SK-N-SH (cell line): ENCODE measurements at regions not wholly inside any gene's neighbourhood (a gene's known extent, or its start where the extent isn't known, plus 50 kb on each side); places are given as distances from the start of the nearest gene placed in this dataset.

Experiments
- CTCF ChIA-PET: fragments of 300-600, 350-600 bp; formaldehyde crosslinking; extraction: SDS; loops from one replicate; lab custom pipeline; 2021; lab: Yijun Ruan, JAX
- POLR2A ChIA-PET: fragments of 350-600 bp; sonication (Branson Sonifier 250); formaldehyde crosslinking; extraction: SDS; loops from one replicate; lab custom pipeline; 2020; ENCODE audit warnings: antibody characterized with exemption, inconsistent platforms; lab: Yijun Ruan, JAX
- DNase-seq: peaks from one replicate; pipeline ENCODE4 v3.0.0; 2012
- H2AFZ ChIP-seq: fragments of 200-600 bp; sonication (generic); 2 replicates; pipeline ENCODE4 v1.8.1; 2016; ENCODE audit warnings: antibody characterized with exemption, mild to moderate bottlenecking, low read depth
- H3F3A ChIP-seq: fragments of 200-600 bp; sonication (generic); replicated peaks from 2 replicates; pipeline ENCODE3; 2016; ENCODE audit warnings: antibody characterized with exemption, mild to moderate bottlenecking; ENCODE audit not compliant: insufficient read depth
- H3K27ac ChIP-seq, 2 experiments: fragments of 200-500 bp in 1 of 2; fragments of 200-600 bp in 1 of 2; sonication (Bioruptor generic) in 1 of 2; sonication (generic), shearing (Covaris generic) in 1 of 2; 2 replicates each; pipeline versions ENCODE4 v1.5.1 to v1.6.1; 2014 to 2016; ENCODE audit warnings: low read depth in 2 of 2, inconsistent platforms in 1 of 2, low read length in 1 of 2, mild to moderate bottlenecking in 1 of 2, mixed read lengths in 1 of 2
- H3K27me3 ChIP-seq: fragments of 200-600 bp; sonication (generic), shearing (Covaris generic); 2 replicates; pipeline ENCODE4 v1.6.1; 2016; ENCODE audit warnings: mixed run types; ENCODE audit not compliant: insufficient read depth
- H3K36me3 ChIP-seq, 2 experiments: fragments of 200-500 bp in 1 of 2; fragments of 200-600 bp in 1 of 2; sonication (Bioruptor generic) in 1 of 2; sonication (generic) in 1 of 2; replicated peaks in 1 of 2; 2 replicates each; pipeline versions ENCODE3 to v1.5.1; 2014 to 2016; ENCODE audit warnings: low read length in 1 of 2, mild to moderate bottlenecking in 1 of 2; ENCODE audit not compliant: insufficient read depth in 2 of 2, control insufficient read depth in 1 of 2
- H3K4me1 ChIP-seq, 2 experiments: fragments of 200-500 bp in 1 of 2; fragments of 200-600 bp in 1 of 2; sonication (Bioruptor generic) in 1 of 2; sonication (generic), shearing (Covaris generic) in 1 of 2; 2 replicates each; pipeline versions ENCODE4 v1.5.1 to v1.6.1; 2014 to 2016; ENCODE audit warnings: low read depth in 1 of 2, low read length in 1 of 2, mixed run types in 1 of 2; ENCODE audit not compliant: insufficient read depth in 2 of 2, control insufficient read depth in 1 of 2
- H3K4me2 ChIP-seq: fragments of 200-600 bp; sonication (generic), shearing (Covaris generic); 2 replicates; pipeline ENCODE4 v1.6.1; 2017; ENCODE audit warnings: mixed run types
- H3K4me3 ChIP-seq, 2 experiments: fragments of 200-500 bp in 1 of 2; fragments of 200-600 bp in 1 of 2; sonication (Bioruptor generic) in 1 of 2; sonication (generic), shearing (Covaris generic) in 1 of 2; 2 replicates each; pipeline versions ENCODE4 v1.5.1 to v1.8.1; 2014 to 2016; ENCODE audit warnings: low read depth in 2 of 2, inconsistent platforms in 1 of 2, low read length in 1 of 2, mild to moderate bottlenecking in 1 of 2, mixed read lengths in 1 of 2, moderate library complexity in 1 of 2
- H3K79me2 ChIP-seq: fragments of 200-600 bp; sonication (generic); 2 replicates; pipeline ENCODE4 v1.8.1; 2017; ENCODE audit warnings: mild to moderate bottlenecking; ENCODE audit not compliant: insufficient read depth
- H3K9ac ChIP-seq: fragments of 200-600 bp; sonication (generic); 2 replicates; pipeline ENCODE4 v1.6.1; 2017; ENCODE audit warnings: mixed run types
- H3K9me2 ChIP-seq: fragments of 200-600 bp; sonication (generic); 2 replicates; pipeline ENCODE4 v1.6.1; 2017; ENCODE audit warnings: mixed run types
- H3K9me3 ChIP-seq: fragments of 200-600 bp; sonication (generic); 2 replicates; pipeline ENCODE4 v1.6.1; 2017; ENCODE audit warnings: mixed run types, mild to moderate bottlenecking, moderate library complexity
- H4K20me1 ChIP-seq: fragments of 200-600 bp; sonication (generic); 2 replicates; pipeline ENCODE4 v1.6.1; 2017; ENCODE audit warnings: mild to moderate bottlenecking, mixed run types; ENCODE audit not compliant: insufficient read depth
- EZH2phosphoT487 ChIP-seq: fragments of 200-600 bp; sonication (generic); IDR thresholded peaks from 2 replicates; pipeline ENCODE4 v1.6.1; 2017; ENCODE audit warnings: low read depth, mixed run types, mild to moderate bottlenecking, antibody characterized with exemption, moderate library complexity, borderline replicate concordance
- MXI1 ChIP-seq: IDR thresholded peaks from 2 replicates; pipeline ENCODE4 v1.6.1; 2012; ENCODE audit warnings: mild to moderate bottlenecking, low read depth, low read length, improper control_type of control experiment
- POLR2AphosphoS5 ChIP-seq: IDR thresholded peaks from 2 replicates; pipeline ENCODE4 v1.6.1; 2012; ENCODE audit warnings: low read depth, low read length
- RFX5 ChIP-seq: IDR thresholded peaks from 2 replicates; pipeline ENCODE4 v1.6.1; 2012; ENCODE audit warnings: mild to moderate bottlenecking, improper control_type of control experiment, low read length
- RXRA ChIP-seq: IDR thresholded peaks from 2 replicates; pipeline ENCODE4 v1.4.0; 2012; ENCODE audit warnings: low read depth, mild to moderate bottlenecking, borderline replicate concordance
- SIN3A ChIP-seq: IDR thresholded peaks from 2 replicates; pipeline ENCODE4 v1.6.1; 2012; ENCODE audit warnings: low read depth, mild to moderate bottlenecking, low read length, moderate library complexity, borderline replicate concordance
- TAF1 ChIP-seq: IDR thresholded peaks from 2 replicates; pipeline ENCODE4 v1.6.1; 2012; ENCODE audit warnings: low read depth, mild to moderate bottlenecking, low read length, moderate library complexity, borderline replicate concordance
- TEAD4 ChIP-seq: IDR thresholded peaks from 2 replicates; pipeline ENCODE4 v1.4.0; 2012; ENCODE audit warnings: mild to moderate bottlenecking, borderline replicate concordance; ENCODE audit not compliant: insufficient read depth
- USF1 ChIP-seq: IDR thresholded peaks from 2 replicates; pipeline ENCODE4 v1.4.0; 2012; ENCODE audit warnings: low read depth, borderline replicate concordance
- USF2 ChIP-seq: fragments of 150-350 bp; IDR thresholded peaks from 2 replicates; pipeline ENCODE4 v1.6.1; 2017; ENCODE audit warnings: antibody characterized with exemption, low read length, low read depth, borderline replicate concordance
- YY1 ChIP-seq: IDR thresholded peaks from 2 replicates; pipeline ENCODE4 v1.4.0; 2012; ENCODE audit warnings: low read depth, mild to moderate bottlenecking
- ZBTB33 ChIP-seq: IDR thresholded peaks from 2 replicates; pipeline ENCODE4 v1.4.0; 2012; ENCODE audit warnings: low read depth, borderline replicate concordance
- WGBS: methylation state at CpG from one replicate; pipeline ENCODE4 v1.1.6; 2017; ENCODE audit warnings: low lambda C conversion rate; 5-methylcytosine and 5-hydroxymethylcytosine counted together

- Histone ChIP-seq H3K9me3 (no peaks in the 10 kb centered on the region), H3F3A (no peaks in the 10 kb centered on the region), H3K27ac (peak overlapping the region in 1 of 2 experiments; percentile 100; a peak in 2 of 4 replicates), H3K4me3 (no peak overlapping the region), H3K27me3 (0 out of 2 replicates have a peak, but pooled peaks cover 5% of the 10 kb centered on the region), H4K20me1 (no peaks in the 10 kb centered on the region), H3K9ac (no peak overlapping the region), H3K36me3 (no peaks in the 10 kb centered on the region), H3K4me2 (no peak overlapping the region), H3K4me1 (peaks cover 14 to 72% of the 10 kb centered on the region in 2 experiments), H3K9me2 (no peaks in the 10 kb centered on the region), H2AFZ (no peak overlapping the region), H3K79me2 (no peaks in the 10 kb centered on the region)
- WGBS, result 89% methylated on average over 9 of the region's 9 CpGs
- CTCF ChIA-PET, result interaction anchor here (0.9 to 4.1 kb wide), 11 partner anchors 12 to 337 kb away, joined by 3 to 29 read pairs (median 4); no protein-coding TSS in a partner anchor
- POLR2A ChIA-PET, result interaction anchor here (0.7 to 6.0 kb wide), 7 partner anchors 14 to 161 kb away, joined by 3 to 131 read pairs (median 4); partner anchors contain the start of gene TNRC6C
- no peak for TF ChIP-seq USF1
- TF ChIP-seq TEAD4, result no peak
- TF ChIP-seq YY1, result no peak
- no peak for TF ChIP-seq TAF1
- no peak for TF ChIP-seq ZBTB33
- TF ChIP-seq RXRA, result no peak
- TF ChIP-seq EZH2phosphoT487, result no peak
- TF ChIP-seq POLR2AphosphoS5, result no peak
- no peak for TF ChIP-seq MXI1
- TF ChIP-seq SIN3A, result no peak
- no peak for TF ChIP-seq USF2
- TF ChIP-seq RFX5, result no peak
- no peak for DNase-seq
These were observed 78.6 kb upstream of the TNRC6C start for GRCh38 chr17:77879896-77880280.
